ENCODE measurements at regions not wholly inside any gene's neighbourhood (a gene's known extent, or its start where the extent isn't known, plus 50 kb on each side); places are given as distances from the start of the nearest gene placed in this dataset.
"Not testable (repeated sequence)": the region's sequence is repeated elsewhere in the genome, so short reads cannot be mapped to it uniquely, and the experiment has no call there.

DNA sequence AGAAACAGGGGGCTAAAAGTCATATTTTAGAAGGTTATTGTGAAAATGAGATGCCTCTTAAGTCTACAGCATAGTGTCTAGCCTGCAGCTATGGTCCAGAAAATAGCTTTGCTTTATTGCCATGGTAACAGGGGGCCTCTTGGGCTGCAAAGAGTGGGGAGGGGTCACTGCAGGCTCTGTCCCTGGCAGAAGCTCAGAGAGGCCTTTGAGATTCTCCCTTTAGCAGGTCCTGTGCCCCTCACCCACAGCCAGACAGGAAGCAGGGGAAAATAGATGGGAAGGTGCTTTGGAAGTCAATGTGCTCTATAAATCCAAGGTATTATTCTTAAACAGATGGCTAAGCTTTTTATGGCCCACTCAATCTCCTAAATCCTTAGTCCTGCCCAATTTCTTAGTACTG is 1021.3 kb upstream of the GYPC start:
- DNase-seq: no peak

DNA sequence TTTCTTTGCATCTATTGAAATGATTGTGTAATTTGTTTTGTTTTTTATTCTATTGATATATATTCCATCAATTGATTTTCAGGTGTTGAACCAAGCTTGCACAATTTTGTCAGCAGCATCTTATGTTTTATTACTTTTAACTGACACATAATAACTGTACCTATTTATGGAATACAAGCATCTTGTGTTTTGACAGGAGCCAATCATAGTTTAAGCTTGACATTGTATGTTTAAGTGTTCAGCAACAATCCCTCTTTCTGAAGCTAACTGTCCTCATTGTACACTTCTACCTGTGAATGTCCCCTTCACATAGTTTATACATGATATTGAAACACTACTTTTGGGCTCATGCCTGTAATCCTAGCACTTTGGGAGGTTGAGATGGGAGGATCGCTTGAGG is 1017.6 kb upstream of the GYPC start:
- DNase-seq: no peak

DNA sequence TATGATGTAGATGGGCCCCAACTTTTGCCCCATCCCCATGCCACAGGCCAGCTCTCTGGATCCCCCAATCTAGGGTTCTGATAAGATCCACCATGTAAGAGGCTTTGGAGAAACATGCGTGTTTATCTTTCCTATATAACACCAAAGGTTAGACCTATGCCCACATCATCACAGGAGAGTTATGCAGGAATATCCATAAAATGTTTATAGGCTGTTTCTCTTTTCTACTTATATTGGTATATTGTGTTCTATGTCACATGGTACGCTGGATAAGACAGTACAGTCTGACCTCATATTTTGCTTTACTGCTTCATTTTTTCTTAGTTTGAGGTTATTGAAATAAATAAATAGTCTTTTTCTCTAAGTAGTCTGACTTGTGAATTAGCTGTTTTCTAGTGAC is 1013.9 kb upstream of the GYPC start:
- DNase-seq: no peak

DNA sequence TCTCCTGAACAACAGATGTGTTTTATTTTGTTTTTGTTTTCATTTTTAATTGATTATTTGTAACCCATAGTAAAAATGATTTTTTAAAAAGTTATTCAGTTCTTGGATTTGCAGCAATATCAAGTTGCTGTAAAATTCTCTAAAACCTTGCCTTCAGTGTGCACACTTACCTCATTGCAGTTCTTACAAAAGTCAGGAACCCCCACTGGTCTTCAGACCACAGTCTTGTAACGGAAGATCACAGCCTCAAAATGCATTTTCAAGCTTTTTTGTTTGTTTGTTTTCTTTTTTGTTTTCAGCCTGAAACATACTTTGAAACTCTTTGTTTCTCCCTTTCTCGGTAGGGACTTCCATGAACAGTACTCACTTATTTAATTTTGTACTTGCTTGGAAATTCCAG is 1012.8 kb upstream of the GYPC start:
- DNase-seq: no peak

DNA sequence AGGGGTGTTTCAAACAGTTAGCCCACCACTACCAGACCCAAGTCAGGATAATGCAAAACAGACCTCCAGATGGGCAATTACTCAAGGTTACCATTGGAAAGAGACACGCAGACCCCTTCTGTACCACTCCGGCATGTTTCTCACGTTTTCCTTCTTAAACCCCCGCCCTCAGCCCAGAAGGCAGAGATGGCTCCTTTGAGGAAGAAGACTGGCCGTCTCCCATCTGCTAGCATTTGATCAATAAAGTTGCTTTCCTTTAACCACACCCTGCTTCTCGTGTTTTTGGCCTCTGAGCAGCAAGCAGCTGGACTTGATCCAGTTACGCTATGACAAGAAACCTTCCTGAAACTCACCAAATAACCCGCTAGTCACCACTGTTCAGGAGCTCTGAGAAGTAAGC is 1012.4 kb upstream of the GYPC start:
- no peak for DNase-seq

DNA sequence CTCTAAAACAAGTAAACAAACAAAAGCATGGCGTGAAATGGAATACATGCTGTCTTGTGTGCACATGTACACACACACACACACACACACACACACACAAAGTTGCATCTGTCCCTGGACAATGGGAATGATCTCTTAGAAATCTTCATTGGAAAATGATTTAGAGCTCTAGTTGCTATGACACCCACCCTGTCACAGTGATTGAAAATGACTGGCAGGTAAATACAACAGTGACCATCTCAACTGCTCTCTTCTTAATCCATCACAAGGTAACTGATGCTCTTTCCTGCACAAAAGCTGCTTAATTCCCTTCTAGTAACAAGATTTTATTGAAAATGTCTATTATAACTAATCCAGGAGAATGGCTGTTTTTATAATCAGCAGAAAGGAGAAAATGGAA is 1011.7 kb upstream of the GYPC start:
- DNase-seq: no peak

DNA sequence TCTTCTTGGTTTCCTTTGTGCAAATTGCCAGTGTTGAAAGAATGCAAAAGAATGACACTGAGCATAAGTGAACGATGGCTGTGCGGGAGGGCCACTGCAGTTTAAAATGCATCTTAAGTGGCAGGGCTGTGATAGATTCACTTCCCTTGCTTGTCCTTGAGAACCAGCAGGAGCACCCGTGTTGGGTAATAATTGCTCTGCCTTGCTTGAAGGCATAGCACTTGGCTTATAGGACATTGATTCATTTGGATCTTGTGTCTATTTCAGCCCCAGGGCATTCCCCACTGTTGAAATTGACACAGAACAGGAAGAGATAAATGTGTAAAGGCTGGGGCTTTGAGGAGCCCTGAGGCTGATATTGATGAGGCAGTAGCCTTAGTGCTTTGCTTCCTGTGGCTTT is 1003.7 kb upstream of the GYPC start:
- no peak for DNase-seq

DNA sequence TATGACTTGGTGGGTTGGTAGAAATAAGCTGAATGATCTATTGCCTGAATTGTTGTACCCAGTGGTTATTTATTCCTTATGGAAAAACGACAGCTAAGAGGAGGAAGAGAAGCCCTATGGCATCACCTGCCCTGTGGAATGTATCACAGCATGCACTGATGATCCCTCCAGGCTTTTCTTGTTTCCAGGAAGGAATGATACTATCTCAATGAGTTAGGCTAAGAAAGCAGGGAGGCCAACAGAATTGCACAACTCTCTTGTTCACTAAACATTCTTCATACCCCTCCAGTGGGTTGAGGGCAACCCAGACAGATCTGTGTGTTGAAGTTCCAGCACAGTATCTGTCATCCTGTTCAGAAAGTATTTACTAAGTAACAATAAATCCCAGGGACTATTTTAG is 1001.7 kb upstream of the GYPC start:
- DNase-seq: no peak

DNA sequence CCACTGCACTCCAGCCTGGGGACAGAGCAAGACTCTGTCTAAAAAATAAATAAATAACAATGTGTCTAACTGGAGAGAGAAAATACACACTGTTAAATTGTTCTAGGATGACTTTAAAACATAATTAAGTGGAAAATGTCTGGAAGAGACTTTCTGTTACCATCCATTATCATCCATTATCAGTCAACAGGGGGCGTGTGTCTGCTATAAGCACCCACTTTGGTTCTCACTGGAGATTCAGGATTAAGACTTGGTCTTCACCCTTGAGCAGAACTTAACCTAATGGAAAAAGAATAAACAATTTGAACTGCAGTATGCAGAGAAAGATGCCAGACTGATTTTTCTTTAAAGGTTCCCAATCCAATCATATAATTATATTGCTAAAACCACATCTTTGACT is 999.8 kb upstream of the GYPC start:
- no peak for DNase-seq

DNA sequence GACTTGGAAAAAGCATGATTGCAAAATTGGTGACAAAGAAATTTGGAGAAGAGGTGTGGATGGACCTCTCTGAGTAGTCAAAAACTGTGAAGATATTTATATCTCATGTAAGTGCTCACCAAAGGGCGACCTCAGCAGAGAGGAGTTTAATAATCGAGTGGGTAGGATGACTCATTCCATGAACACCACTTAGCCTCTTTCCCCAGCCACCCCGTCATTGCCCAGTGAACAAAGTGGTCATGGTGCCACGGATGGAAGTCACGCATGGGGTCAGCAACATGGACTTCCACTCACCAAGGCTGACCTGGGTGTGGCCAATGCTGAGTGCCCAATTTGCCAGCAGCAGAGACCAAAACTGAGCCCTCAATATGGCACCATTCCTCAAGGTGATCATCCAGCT is 997.4 kb upstream of the GYPC start:
- DNase-seq: no peak

DNA sequence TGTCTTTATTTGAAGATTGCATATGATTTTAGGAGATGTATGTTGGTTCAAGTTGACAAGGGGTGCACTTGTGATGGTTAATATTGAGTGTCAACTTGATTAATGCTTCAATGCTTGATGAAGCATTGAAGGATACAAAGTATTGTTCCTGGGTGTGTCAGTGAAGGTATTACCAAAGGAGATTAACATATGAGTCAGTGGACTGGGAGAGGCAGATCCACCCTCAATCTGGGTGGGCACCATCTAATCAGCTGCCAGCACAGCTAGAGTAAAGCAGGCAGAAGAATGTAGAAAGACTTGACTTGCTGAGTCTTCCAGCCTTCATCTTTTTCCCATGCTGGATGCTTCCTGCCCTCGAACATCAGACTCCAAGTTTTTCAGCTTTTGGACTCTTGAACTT is 995.6 kb upstream of the GYPC start:
- not testable (repeated sequence) for DNase-seq

DNA sequence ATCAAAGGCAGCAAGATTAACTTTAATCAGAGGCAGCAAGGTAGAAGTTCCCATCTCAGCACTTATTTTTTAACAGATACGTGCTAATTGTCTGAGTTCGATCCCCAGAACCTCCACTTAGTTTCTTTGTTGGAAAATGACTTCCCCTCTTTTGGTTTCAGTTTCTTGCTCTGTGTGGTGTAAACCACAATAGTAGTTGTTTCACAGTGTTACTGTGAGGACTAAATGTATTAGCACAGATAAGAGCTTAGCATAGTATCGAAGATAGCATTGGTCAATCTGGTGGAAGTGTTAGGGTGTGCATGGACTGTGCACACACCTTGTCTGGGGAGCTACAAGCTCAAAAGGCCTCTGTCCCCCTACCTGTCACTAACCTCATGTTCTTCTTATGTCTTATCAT is 988.3 kb upstream of the GYPC start:
- DNase-seq: no peak

DNA sequence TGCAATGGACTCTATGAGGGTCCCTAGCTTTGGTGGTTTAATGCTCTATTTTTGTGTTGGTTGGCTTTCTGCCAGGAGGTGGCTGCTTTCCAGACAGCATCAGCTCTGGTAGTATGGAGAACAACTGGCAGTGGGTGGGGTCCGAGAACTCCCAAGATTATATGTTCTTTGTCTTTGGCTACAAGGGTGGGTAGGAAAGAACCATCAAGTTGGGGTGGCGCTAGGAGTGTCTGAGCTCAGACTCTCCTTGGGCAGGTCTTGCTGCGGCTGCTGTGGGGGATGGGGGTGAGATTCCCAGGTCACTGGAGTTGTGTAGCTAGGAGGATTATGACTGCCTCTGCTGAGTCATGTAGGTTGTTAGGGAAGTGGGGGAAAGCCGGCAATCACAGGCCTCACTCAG is 976.1 kb upstream of the GYPC start:
- no peak for DNase-seq

DNA sequence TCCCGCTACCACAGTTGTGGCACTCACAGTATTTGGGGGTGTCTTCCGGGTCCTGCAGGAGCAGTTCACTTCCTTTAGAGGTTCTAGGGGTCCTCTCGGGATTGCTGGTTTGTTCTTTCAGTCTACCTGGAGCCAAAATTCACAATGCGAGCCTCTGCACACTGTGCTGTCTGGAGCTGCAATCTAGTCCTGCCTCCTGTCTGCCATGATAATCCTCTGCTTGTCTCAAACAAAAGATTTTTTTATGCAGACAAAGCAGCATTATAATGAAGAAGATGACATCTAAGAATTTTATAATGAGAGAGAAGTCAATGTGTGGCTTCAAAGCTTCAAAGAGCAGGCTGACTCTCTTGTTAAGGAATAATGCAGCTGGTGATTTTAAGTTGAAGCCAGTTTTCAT is 975.1 kb upstream of the GYPC start:
- no peak for DNase-seq

DNA sequence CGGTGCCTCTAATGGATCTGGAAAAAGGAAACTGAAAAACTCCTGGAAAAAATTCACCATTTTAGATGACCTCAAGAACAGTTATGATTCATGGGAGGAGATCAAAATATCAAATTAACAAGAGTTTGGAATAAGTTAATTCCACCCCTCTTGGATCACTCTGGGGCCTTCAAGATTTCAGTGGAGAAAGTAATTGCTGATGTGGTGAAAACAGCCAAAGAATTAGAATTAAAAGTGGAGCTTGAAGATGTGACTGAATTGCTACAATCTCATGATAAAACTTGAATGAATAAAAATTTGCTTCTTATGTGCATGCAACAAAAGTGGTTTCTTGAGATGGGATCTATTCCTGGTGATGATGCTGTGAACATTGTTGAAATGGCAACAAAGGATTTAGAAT is 974.4 kb upstream of the GYPC start:
- DNase-seq: no peak

DNA sequence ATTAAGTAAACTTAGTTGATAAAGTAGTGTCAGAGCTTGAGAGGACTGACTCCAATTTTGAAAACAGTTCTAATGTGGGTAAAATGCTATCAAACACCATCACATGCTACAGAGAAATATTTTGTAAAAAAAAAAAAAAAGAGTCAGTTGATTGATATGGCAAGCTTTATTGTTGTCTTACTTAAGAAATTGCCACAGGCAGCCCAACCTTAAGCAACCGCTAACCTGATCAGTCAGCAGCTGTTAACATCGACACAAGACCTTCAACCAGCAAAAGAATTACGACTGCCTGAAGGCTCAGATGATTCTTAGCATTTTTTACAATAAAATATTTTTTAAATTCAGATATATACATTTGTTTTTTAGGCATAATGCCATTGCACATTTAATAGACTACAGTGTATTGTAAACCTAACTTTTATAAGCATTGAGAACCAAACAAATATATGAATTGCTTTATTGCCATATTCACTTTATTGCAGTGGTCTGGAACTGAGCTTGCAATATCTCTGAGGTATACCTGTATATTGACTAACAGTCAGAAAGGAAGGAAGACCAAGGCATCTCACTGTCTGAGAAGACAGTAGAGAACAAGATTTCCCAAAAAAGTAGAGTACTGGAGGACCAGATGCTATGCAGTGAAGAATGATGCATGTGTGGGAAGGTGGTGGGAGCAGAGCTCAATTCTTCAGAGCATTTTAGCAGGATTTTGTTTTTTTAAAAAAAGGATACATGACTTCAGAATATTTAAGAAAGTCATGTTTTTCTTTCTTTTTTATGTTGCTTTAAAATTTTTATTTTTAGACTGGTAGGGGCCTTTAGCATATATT is 973.8 kb upstream of the GYPC start:
- DNase-seq: no peak

DNA sequence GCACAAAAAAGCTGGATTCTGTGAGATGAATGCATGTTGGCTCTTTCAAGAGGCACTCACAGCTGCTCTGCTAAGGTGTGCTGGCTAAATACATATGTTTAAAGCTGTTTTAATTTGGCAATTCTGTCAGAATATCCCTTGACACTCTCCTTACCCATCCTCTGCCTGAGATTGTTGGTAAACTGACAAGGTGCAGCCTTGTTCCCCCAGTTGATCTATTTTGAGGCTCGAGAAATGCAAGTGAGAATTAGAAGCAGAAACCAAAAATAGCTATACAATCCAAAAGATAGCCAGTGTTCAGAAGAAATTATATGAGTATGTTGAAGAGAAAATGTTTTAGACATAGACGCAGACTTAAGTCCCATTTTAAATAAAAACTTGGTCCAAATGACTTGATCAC is 971.7 kb upstream of the GYPC start:
- no peak for DNase-seq

DNA sequence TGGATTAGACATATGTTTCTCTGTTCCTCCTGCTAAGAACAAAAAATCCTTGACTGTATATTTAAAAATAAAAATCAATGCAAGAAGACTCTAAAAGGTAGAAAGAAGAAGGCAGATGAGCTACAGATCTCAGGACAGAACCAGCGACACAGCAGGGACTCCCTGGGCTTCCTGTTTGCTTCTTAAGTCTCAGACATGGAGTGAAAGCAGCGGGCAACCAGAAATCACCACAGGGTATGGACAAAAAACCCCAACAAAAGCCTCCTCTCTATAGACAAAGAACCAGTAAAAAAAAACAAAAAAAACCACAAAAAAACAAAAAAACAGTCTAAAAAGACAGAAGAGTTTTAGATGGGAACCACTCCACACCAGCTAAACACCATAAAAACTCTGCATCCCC is 971.0 kb upstream of the GYPC start:
- DNase-seq: no peak

DNA sequence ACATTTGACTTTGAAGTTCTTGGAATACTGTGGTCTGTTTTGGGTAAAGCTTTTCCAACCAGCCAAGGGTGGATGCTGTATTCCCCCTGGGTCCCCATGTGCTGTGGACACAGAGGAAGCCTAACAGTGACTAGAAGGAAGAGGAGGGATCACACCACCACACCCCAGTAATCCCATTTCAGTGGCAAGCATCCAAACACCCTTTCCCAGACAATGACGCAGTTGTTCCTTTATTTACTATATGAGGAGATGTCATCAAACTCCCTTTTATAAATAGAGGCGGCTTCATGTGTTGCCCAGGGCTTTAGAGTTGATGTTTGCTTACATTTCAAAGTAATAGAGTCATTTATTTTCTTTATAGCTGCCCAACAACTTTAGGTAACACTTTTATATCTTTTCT is 959.4 kb upstream of the GYPC start:
- no peak for DNase-seq

DNA sequence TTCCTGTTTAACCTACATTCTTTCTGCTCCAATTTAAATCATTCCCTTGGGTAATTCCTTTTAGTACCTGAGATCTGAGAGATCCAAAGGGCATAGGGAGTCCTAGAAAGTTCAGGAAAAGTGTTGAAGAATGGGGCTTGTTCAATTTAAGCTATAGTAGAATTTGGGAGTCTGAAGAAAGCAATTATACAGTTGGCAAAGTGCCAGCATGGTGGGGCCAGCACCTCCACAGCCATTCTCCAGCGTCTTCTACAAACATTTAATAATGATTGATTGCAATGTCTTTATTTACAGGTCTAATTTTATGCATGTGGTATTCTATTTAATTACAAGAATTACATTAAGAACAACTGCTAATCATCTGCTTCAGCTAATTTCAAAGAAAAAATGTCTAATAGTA is 957.7 kb upstream of the GYPC start:
- DNase-seq: no peak

DNA sequence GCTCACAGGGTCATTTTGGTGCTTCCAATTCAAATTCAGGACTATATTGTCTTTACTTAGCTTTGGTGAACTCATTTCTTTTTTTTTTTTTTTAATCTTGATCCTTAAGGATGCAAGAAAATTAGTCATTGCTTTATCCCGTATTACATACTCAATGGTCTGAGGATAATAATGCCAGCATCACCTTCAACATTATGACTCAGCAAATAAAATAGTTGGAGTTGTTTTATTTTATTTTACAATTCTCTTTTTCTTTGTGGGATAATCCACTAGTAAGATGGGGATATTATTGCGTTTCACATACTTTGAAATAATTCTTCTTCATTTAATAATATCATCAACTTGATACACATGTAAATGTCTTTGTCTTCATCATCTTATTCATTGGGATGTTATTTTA is 954.9 kb upstream of the GYPC start:
- DNase-seq: no peak

DNA sequence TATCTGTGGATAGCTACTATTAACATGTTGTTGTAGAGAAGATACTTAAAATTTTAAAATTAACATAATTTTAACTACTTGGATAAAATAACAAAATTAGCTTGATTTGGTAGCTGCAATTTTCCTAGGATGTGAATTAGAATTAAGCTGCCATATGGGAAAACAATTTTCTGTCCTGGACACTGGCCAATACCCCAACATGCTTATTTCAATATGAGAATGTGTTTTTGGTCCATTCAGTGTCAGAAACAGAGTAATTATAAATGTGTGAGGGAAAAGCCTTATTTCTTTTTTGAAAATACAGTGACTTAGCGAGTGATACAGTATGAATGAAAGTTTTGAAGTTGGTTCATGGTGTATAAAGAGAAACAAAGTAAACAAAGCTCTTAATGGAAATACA is 948.3 kb upstream of the GYPC start:
- no peak for DNase-seq

DNA sequence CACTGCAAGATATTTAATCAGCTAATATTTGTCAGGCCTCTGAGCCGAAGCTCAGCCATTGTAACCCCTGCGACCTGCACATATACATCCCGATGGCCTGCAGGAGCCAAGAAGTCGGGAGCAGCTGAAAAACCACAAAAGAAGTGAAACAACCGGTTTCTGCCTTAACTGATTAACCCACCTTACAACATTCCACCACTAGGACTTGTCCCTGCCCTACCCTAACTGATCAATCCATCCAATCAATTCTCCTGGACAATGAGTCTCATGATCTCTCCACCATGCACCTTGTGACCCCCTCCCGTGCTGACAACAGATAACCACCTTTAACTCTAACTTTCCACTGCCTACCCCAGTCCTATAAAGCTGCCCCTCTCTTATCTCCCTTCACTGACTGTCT is 945.4 kb upstream of the GYPC start:
- DNase-seq: no peak

DNA sequence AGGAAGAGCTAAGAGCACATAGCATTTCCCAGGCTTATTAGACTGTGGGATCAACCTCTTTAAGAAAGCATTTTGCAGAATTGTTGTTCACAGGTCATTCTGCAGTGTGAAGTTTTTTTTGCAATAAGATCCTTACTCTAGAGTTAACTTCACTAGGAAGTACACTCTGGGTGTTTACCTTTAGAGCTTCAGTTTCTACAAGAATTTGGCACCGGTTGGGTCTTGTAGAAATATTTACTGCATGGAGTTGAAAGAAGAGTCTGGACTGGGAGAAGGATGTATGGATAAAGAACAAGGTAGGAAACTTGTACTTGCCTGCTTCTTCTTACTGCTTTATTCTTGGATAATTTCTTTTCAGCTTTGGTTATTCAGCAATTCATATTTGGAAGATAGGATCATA is 944.9 kb upstream of the GYPC start:
- no peak for DNase-seq

DNA sequence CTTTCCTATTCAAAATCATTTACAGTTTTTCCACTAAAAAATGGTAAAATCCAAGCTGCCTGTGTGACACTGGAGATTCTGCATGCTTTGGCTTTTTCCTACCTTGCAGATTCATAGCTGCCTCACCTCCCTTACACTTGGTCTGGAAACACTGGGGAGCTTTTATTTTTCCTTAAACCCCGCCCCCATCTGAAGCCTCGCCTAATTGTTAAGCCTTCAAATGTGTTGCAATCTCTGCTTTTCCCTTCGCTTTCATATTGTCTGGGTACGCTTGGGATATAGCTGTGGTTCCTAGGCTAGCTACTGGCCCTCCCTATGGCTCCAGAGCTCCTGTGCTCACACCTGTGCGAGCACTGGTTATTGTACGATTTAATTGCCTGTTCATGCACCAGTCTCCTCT is 942.4 kb upstream of the GYPC start:
- no peak for DNase-seq

All from occipital lobe (tissue), 1 donor.